B cell (primary cell): ENCODE measurements at regions not wholly inside any gene's neighbourhood (a gene's known extent, or its start where the extent isn't known, plus 50 kb on each side); places are given as distances from the start of the nearest gene placed in this dataset.

ENCODE experiments used
- ATAC-seq: fragments of 200-7000 bp; cut with Tn5 transposase; one replicate; pipeline ENCODE4 v1.10.0; 2021; ENCODE audit warnings: low read depth, mild to moderate bottlenecking, moderate number of reproducible peaks, moderate library complexity
- CTCF ChIA-PET: fragments of 350-600 bp; sonication (Branson Sonifier 250); formaldehyde crosslinking; loops from one replicate; lab custom pipeline; 2021; ENCODE audit warnings: antibody characterized with exemption, inconsistent platforms; lab: Charles Lee
- POLR2A ChIA-PET: fragments of 350-600 bp; sonication (Branson Sonifier 250); formaldehyde crosslinking; loops from one replicate; lab custom pipeline; 2021; ENCODE audit warnings: antibody characterized with exemption; lab: Charles Lee
- DNase-seq: peaks from one replicate; pipeline ENCODE4 v3.0.0; 2013
- H2AFZ ChIP-seq: 2 replicates; pipeline ENCODE4 v1.6.1; 2012; ENCODE audit warnings: mild to moderate bottlenecking, low read depth, low read length; ENCODE audit not compliant: insufficient read depth, poor library complexity, severe bottlenecking
- H3K27ac ChIP-seq, 2 donors: 1 replicate in 1 of 2; 2 replicates in 1 of 2; pipeline ENCODE4 v1.5.1; 2012 to 2013; ENCODE audit warnings: low read length in 2 of 2, mild to moderate bottlenecking in 2 of 2, moderate library complexity in 1 of 2
- H3K27me3 ChIP-seq, 4 experiments: fragments of 200-600 bp in 1 of 4; sonication (generic) in 1 of 4; replicated peaks in 1 of 4; 1 replicate in 2 of 4; 2 replicates in 2 of 4; pipeline versions ENCODE4 v1.6.1 to v1.7.0; 2013 to 2016; ENCODE audit warnings: low read length in 3 of 4, mild to moderate bottlenecking in 2 of 4, mixed read lengths in 1 of 4, moderate library complexity in 1 of 4; ENCODE audit not compliant: insufficient read depth in 4 of 4, control insufficient read depth in 3 of 4; ENCODE audit errors: control extremely low read depth in 1 of 4
- H3K36me3 ChIP-seq, 2 experiments: replicated peaks in 1 of 2; 1 replicate in 1 of 2; 2 replicates in 1 of 2; pipeline versions ENCODE4 v1.6.1 to v1.7.1; 2013; ENCODE audit warnings: low read length in 1 of 2; ENCODE audit not compliant: insufficient read depth in 2 of 2, control insufficient read depth in 1 of 2; ENCODE audit errors: control extremely low read depth in 1 of 2, extremely low read depth in 1 of 2
- H3K4me1 ChIP-seq, 2 donors: fragments of 200-600 bp in 1 of 2; sonication (generic) in 1 of 2; 1 replicate in 1 of 2; 2 replicates in 1 of 2; pipeline versions ENCODE4 v1.5.1 to v1.6.1; 2013 to 2017; ENCODE audit warnings: low read length in 2 of 2; ENCODE audit not compliant: control insufficient read depth in 2 of 2, insufficient read depth in 2 of 2
- H3K4me2 ChIP-seq: replicated peaks from 2 replicates; pipeline ENCODE3; 2012; ENCODE audit warnings: mild to moderate bottlenecking, low read depth, low read length; ENCODE audit not compliant: poor library complexity, severe bottlenecking
- H3K4me3 ChIP-seq, 5 experiments: fragments of 200-600 bp in 1 of 5; sonication (generic) in 1 of 5; 1 replicate in 3 of 5; 2 replicates in 2 of 5; pipeline versions ENCODE4 v1.5.1 to v1.7.0; 2011 to 2016; ENCODE audit warnings: low read length in 4 of 5, mild to moderate bottlenecking in 4 of 5, low read depth in 2 of 5, control low read depth in 1 of 5, moderate library complexity in 1 of 5; ENCODE audit not compliant: insufficient read depth in 1 of 5; ENCODE audit errors: control extremely low read depth in 1 of 5, extremely low read depth in 1 of 5
- H3K79me2 ChIP-seq: fragments of 200-600 bp; sonication (generic); one replicate; pipeline ENCODE4 v1.6.0; 2016; ENCODE audit warnings: low read length; ENCODE audit not compliant: control insufficient read depth, insufficient read depth
- H3K9ac ChIP-seq: fragments of 200-600 bp; sonication (generic); 2 replicates; pipeline ENCODE4 v1.6.1; 2017; ENCODE audit warnings: mild to moderate bottlenecking, low read length, moderate library complexity
- H3K9me3 ChIP-seq, 3 donors: one replicate each; pipeline versions ENCODE4 v1.6.1 to v1.7.1; 2013; ENCODE audit warnings: low read length in 2 of 3; ENCODE audit not compliant: control insufficient read depth in 2 of 3, insufficient read depth in 1 of 3; ENCODE audit errors: control extremely low read depth in 1 of 3
- H4K20me1 ChIP-seq: 2 replicates; pipeline ENCODE4 v1.6.0; 2012; ENCODE audit warnings: mild to moderate bottlenecking, low read length; ENCODE audit not compliant: insufficient read depth, control insufficient read depth, poor library complexity, severe bottlenecking
- H3K27ac Mint-ChIP-seq: one replicate; pipeline ENCODE4 v1.8.0; 2021; ENCODE audit warnings: mixed read lengths
- H3K27me3 Mint-ChIP-seq: one replicate; pipeline ENCODE4 v1.8.0; 2021; ENCODE audit warnings: mixed read lengths
- H3K4me1 Mint-ChIP-seq: one replicate; pipeline ENCODE4 v1.8.0; 2021; ENCODE audit warnings: mixed read lengths
- H3K4me3 Mint-ChIP-seq: one replicate; pipeline ENCODE4 v1.8.0; 2021; ENCODE audit warnings: mixed read lengths
- H3K9me3 Mint-ChIP-seq: one replicate; pipeline ENCODE4 v1.8.0; 2022; ENCODE audit warnings: mixed read lengths; ENCODE audit not compliant: insufficient read depth
- CTCF ChIP-seq: fragments of 200-600 bp; IDR thresholded peaks from one replicate; pipeline ENCODE4 v1.8.0; 2022; ENCODE audit warnings: antibody characterized with exemption, mild to moderate bottlenecking
- EZH2 ChIP-seq: IDR thresholded peaks from 2 replicates; pipeline ENCODE4 v1.6.1; 2012; ENCODE audit warnings: borderline replicate concordance, low read depth, mild to moderate bottlenecking, moderate library complexity, low read length; ENCODE audit not compliant: insufficient read depth, poor library complexity, severe bottlenecking
- WGBS: methylation state at CpG from one replicate; pipeline ENCODE4 v1.1.5; 2013; ENCODE audit warnings: missing lambda C conversion rate; ENCODE audit not compliant: insufficient coverage; 5-methylcytosine and 5-hydroxymethylcytosine counted together
- intact Hi-C: fragments of 100-400 bp; cut with micrococcal nuclease; formaldehyde crosslinking; loops from one replicate; pipeline ENCODE4 v1.10.0; 2022

- WGBS = no CpG with 5 or more reads among the region's 2 CpGs
- Mint-ChIP-seq H3K4me1 (no peaks in the 10 kb centered on the region), H3K4me3 (no peak overlapping the region), H3K27me3 (no peaks in the 10 kb centered on the region), H3K27ac (no peak overlapping the region), H3K9me3 (no peaks in the 10 kb centered on the region)
- TF ChIP-seq CTCF = no peak
- TF ChIP-seq EZH2 = no peak
- H3K36me3 ChIP-seq = no peaks in the 10 kb centered on the region
- H3K4me1 ChIP-seq = no peaks in the 10 kb centered on the region
- H3K4me3 ChIP-seq = no peak overlapping the region
- H3K27ac ChIP-seq = no peak overlapping the region
- no peak overlapping the region for H3K9ac ChIP-seq
- no peak overlapping the region for H3K4me2 ChIP-seq
- intact Hi-C loops = no loop called here
- ATAC-seq = no peak
- no peaks in the 10 kb centered on the region for H3K79me2 ChIP-seq
- H3K9me3 ChIP-seq = peaks cover 0 to 1% (median 0%) of the 10 kb centered on the region in 3 donors
- ChIA-PET POLR2A (no interaction called here), CTCF (interaction anchor here (1.4 kb wide), 1 partner anchor 15 kb away, joined by 3 read pairs; no protein-coding TSS in a partner anchor)
- no peaks in the 10 kb centered on the region for H3K27me3 ChIP-seq
- DNase-seq = no peak
- H2AFZ ChIP-seq = no peak overlapping the region
- H4K20me1 ChIP-seq = no peaks in the 10 kb centered on the region
Observed at GRCh38 chr16:63447121-63447520, 1410.9 kb upstream of the CDH8 start.

GRCh38 chr16:63442246-63442645 lies 1406.0 kb upstream of the CDH8 start:
- Mint-ChIP-seq H3K9me3 (no peaks in the 10 kb centered on the region), H3K4me1 (no peaks in the 10 kb centered on the region), H3K27me3 (no peaks in the 10 kb centered on the region), H3K27ac (no peak overlapping the region), H3K4me3 (no peak overlapping the region)
- H3K9ac ChIP-seq = no peak overlapping the region
- ChIA-PET POLR2A (no interaction called here), CTCF (no interaction called here)
- no peaks in the 10 kb centered on the region for H3K36me3 ChIP-seq
- H2AFZ ChIP-seq = no peak overlapping the region
- no peak overlapping the region for H3K27ac ChIP-seq
- no peaks in the 10 kb centered on the region for H3K27me3 ChIP-seq
- no peaks in the 10 kb centered on the region for H4K20me1 ChIP-seq
- no peak for ATAC-seq
- H3K4me3 ChIP-seq = no peak overlapping the region
- H3K79me2 ChIP-seq = no peaks in the 10 kb centered on the region
- TF ChIP-seq CTCF (no peak), EZH2 (no peak)
- WGBS = 100% methylated on average over 2 of the region's 5 CpGs
- no peak for DNase-seq
- H3K4me1 ChIP-seq = no peaks in the 10 kb centered on the region
- H3K9me3 ChIP-seq = peaks cover 0 to 1% (median 0%) of the 10 kb centered on the region in 3 donors
- intact Hi-C loops = no loop called here
- H3K4me2 ChIP-seq = no peak overlapping the region
